OCI-LY7 (cell line): ENCODE measurements at regions not wholly inside any gene's neighbourhood (a gene's known extent, or its start where the extent isn't known, plus 50 kb on each side); places are given as distances from the start of the nearest gene placed in this dataset.
"Not testable (repeated sequence)": the region's sequence is repeated elsewhere in the genome, so short reads cannot be mapped to it uniquely, and the experiment has no call there.

Experiments used
- BruUV-seq: library from RNA; stranded (reverse); fragments of 400-500 nt; replicated peaks from 2 replicates; lab custom pipeline; 2021; lab: Mats Ljungman, UMichigan
- CTCF ChIA-PET: fragments of 300-600 bp; sonication (Branson Sonifier 250); formaldehyde crosslinking; loops from one replicate; lab custom pipeline; 2022; ENCODE audit warnings: antibody characterized with exemption; ENCODE audit not compliant: unreplicated experiment; lab: Charles Lee
- POLR2A ChIA-PET: fragments of 300-600 bp; sonication (Branson Sonifier 250); formaldehyde crosslinking; loops from one replicate; lab custom pipeline; 2022; ENCODE audit warnings: antibody characterized with exemption; lab: Charles Lee
- DNase-seq: peaks from one replicate; pipeline ENCODE4 v3.0.0-alpha.2; 2015; ENCODE audit warnings: low spot score
- H2AFZ ChIP-seq: fragments of 200-600 bp; sonication (generic), shearing (Covaris generic); 2 replicates; pipeline ENCODE4 v1.6.1; 2014; ENCODE audit warnings: mild to moderate bottlenecking, antibody characterized with exemption, low read length, moderate library complexity
- H3K27ac ChIP-seq: fragments of 200-600 bp; sonication (generic); 2 replicates; pipeline ENCODE4 v1.5.1; 2014; ENCODE audit warnings: mixed run types, low read depth, mild to moderate bottlenecking, moderate library complexity, low read length, inconsistent platforms; ENCODE audit not compliant: poor library complexity, severe bottlenecking
- H3K36me3 ChIP-seq: fragments of 200-600 bp; sonication (generic); 2 replicates; pipeline ENCODE4 v1.6.1; 2014; ENCODE audit warnings: mild to moderate bottlenecking, antibody characterized with exemption, low read length, moderate library complexity, mixed read lengths; ENCODE audit not compliant: insufficient read depth
- H3K4me1 ChIP-seq: fragments of 200-600 bp; sonication (generic); 2 replicates; pipeline ENCODE4 v1.5.1; 2014; ENCODE audit warnings: mild to moderate bottlenecking, low read length; ENCODE audit not compliant: insufficient read depth, poor library complexity, severe bottlenecking
- H3K4me2 ChIP-seq: fragments of 200-600 bp; sonication (generic); 2 replicates; pipeline ENCODE4 v1.6.1; 2014; ENCODE audit warnings: mild to moderate bottlenecking, low read length
- H3K4me3 ChIP-seq: fragments of 200-600 bp; sonication (generic); 2 replicates; pipeline ENCODE4 v1.5.1; 2014; ENCODE audit warnings: mild to moderate bottlenecking, low read depth, low read length; ENCODE audit not compliant: poor library complexity, severe bottlenecking
- H3K79me2 ChIP-seq: fragments of 200-600 bp; sonication (generic); 2 replicates; pipeline ENCODE4 v1.6.1; 2016; ENCODE audit warnings: low read depth, mild to moderate bottlenecking, low read length, moderate library complexity, mixed read lengths; ENCODE audit not compliant: insufficient read depth
- H3K9me2 ChIP-seq: fragments of 200-600 bp; sonication (generic); 2 replicates; pipeline ENCODE4 v1.6.1; 2016; ENCODE audit warnings: mild to moderate bottlenecking, low read length, mixed read lengths; ENCODE audit not compliant: insufficient read depth
- H3K9me3 ChIP-seq: fragments of 200-600 bp; sonication (generic); 2 replicates; pipeline ENCODE4 v1.6.1; 2014; ENCODE audit warnings: mild to moderate bottlenecking, mixed run types, low read length, mixed read lengths
- H4K20me1 ChIP-seq: fragments of 200-600 bp; sonication (generic); 2 replicates; pipeline ENCODE4 v1.6.1; 2014; ENCODE audit warnings: mild to moderate bottlenecking, antibody characterized with exemption, low read length, moderate library complexity, mixed read lengths; ENCODE audit not compliant: insufficient read depth
- CTCF ChIP-seq: fragments of 200-600 bp; sonication (generic); conservative IDR thresholded peaks from 2 replicates; pipeline ENCODE4 v1.5.1; 2014; ENCODE audit warnings: mild to moderate bottlenecking, antibody characterized with exemption, low read length, moderate library complexity, mixed read lengths
- EZH2phosphoT487 ChIP-seq: fragments of 200-600 bp; sonication (generic); IDR thresholded peaks from 2 replicates; pipeline ENCODE4 v1.6.1; 2018; ENCODE audit warnings: low read depth, borderline replicate concordance, mild to moderate bottlenecking, mixed run types, antibody characterized with exemption, low read length, moderate library complexity, mixed read lengths
- intact Hi-C: fragments of 100-400 bp; cut with micrococcal nuclease; formaldehyde crosslinking; loops from one replicate; pipeline ENCODE4 v1.10.0; 2022; ENCODE audit not compliant: unreplicated experiment

GRCh38 chr9:111736714-111737113 is 58.0 kb downstream of the SHOC1 start:
- ChIA-PET CTCF (no interaction called here), POLR2A (no interaction called here)
- H3K4me1 ChIP-seq, result no peaks in the 10 kb centered on the region
- H3K9me2 ChIP-seq, result 0 out of 2 replicates have a peak, but pooled peaks cover 3% of the 10 kb centered on the region
- no peaks in the 10 kb centered on the region for H3K36me3 ChIP-seq
- no peaks in the 10 kb centered on the region for H4K20me1 ChIP-seq
- H3K79me2 ChIP-seq, result no peaks in the 10 kb centered on the region
- H3K9me3 ChIP-seq, result no peaks in the 10 kb centered on the region
- no peak for DNase-seq
- no peak for TF ChIP-seq EZH2phosphoT487
- TF ChIP-seq CTCF, result no peak
- no peak overlapping the region for H3K4me2 ChIP-seq
- intact Hi-C loops, result no loop called here
- BruUV-seq, result no TSS peak
- no peak overlapping the region for H3K4me3 ChIP-seq
- H2AFZ ChIP-seq, result no peak overlapping the region
- H3K27ac ChIP-seq, result no peak overlapping the region

- H3K9me3 ChIP-seq, CTCF ChIA-PET, H2AFZ ChIP-seq, H3K4me2 ChIP-seq, H4K20me1 ChIP-seq, H3K79me2 ChIP-seq, H3K36me3 ChIP-seq, BruUV-seq, H3K4me3 ChIP-seq, intact Hi-C loops, DNase-seq, H3K27ac ChIP-seq, H3K4me1 ChIP-seq, POLR2A ChIA-PET, H3K9me2 ChIP-seq: not testable (repeated sequence)
Measured at GRCh38 chr9:111735344-111735743, 59.4 kb downstream of the SHOC1 start.

GRCh38 chr9:111731928-111732327 is 62.8 kb downstream of the SHOC1 start:
- ChIA-PET CTCF (no interaction called here), POLR2A (no interaction called here)
- no peaks in the 10 kb centered on the region for H3K4me1 ChIP-seq
- intact Hi-C loops, result no loop called here
- no TSS peak for BruUV-seq
- H3K79me2 ChIP-seq, result no peaks in the 10 kb centered on the region
- no peak overlapping the region for H3K4me3 ChIP-seq
- H3K27ac ChIP-seq, result no peak overlapping the region
- no peaks in the 10 kb centered on the region for H3K9me3 ChIP-seq
- no peak for TF ChIP-seq EZH2phosphoT487
- TF ChIP-seq CTCF, result no peak
- H4K20me1 ChIP-seq, result no peaks in the 10 kb centered on the region
- 0 out of 2 replicates have a peak, but pooled peaks cover 3% of the 10 kb centered on the region for H3K9me2 ChIP-seq
- H3K36me3 ChIP-seq, result no peaks in the 10 kb centered on the region
- H2AFZ ChIP-seq, result no peak overlapping the region
- no peak for DNase-seq
- no peak overlapping the region for H3K4me2 ChIP-seq
